Eye (tissue), 1 donor: ENCODE measurements at regions not wholly inside any gene's neighbourhood (a gene's known extent, or its start where the extent isn't known, plus 50 kb on each side); places are given as distances from the start of the nearest gene placed in this dataset.
"Not testable (repeated sequence)": the region's sequence is repeated elsewhere in the genome, so short reads cannot be mapped to it uniquely, and the experiment has no call there.

ENCODE experiments used
- DNase-seq: peaks from one replicate; pipeline ENCODE4 v3.0.0-alpha.2; 2015

DNA sequence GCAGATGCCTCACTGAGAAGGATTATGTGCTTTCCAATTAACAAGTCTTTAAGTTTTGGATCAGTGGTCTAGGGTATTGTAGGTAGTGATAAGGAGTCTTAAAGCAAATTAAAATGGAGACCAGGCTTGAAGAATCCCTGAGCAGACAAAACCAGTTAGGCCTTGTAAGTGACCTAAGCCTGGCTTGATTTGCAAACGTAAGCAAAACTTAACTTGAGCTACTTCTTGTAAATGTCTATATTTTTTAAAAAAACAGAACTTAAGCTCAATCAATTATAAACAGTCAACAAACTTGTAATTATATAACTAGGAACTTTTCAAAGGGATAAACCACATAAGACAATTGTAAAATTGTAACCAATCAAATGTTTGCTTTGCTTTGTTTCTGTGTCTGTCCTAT is 72.7 kb upstream of the NALF2 start:
- no peak for DNase-seq

GRCh38 chrX:69430785-69431184 is 73.3 kb upstream of the NALF2 start:
- peak; percentile 1 for DNase-seq

DNA sequence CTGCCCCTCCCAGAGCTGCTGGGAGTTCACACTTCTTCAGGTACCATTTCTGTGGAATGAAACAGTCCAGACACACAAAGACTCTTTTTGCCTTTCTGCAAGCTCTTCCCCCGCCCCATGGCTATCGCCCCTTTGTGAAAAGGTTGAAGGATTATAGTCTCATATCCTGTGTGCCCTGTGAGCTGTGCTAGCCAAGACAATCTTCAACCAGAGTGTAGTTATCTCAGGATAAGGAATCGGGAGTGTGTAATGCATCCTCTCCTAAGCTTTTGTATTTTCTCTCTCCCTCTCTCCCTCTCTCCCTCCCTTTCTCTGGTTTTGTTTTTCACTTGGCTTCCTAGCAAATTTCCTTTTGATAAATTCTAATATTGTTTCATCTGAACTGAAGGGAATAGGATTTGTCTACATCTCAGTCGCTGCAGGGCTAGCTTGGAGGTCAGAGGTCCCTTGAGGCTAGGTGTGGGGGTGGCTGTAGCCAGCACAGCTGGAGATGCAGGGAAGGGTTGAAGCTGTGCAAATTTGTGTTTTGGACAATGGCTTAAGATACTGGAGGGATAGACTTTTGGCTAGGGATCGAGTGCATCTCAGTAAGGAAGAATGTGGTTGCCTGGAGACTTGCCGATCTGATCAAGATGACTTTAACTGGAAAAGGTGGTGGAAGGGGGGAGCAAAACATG is 74.6 kb upstream of the NALF2 start:
- peak; percentile 0 for DNase-seq

GRCh38 chrX:69428216-69428615 is 75.9 kb upstream of the NALF2 start:
- no peak for DNase-seq

GRCh38 chrX:69424910-69425309 is 79.2 kb upstream of the NALF2 start:
- DNase-seq: no peak

- peak; percentile 7 for DNase-seq
Observed at GRCh38 chrX:69424161-69424560, 80.0 kb upstream of the NALF2 start.

- not testable (repeated sequence) for DNase-seq
Observed at GRCh38 chrX:69422208-69422607, 81.9 kb upstream of the NALF2 start.

DNA sequence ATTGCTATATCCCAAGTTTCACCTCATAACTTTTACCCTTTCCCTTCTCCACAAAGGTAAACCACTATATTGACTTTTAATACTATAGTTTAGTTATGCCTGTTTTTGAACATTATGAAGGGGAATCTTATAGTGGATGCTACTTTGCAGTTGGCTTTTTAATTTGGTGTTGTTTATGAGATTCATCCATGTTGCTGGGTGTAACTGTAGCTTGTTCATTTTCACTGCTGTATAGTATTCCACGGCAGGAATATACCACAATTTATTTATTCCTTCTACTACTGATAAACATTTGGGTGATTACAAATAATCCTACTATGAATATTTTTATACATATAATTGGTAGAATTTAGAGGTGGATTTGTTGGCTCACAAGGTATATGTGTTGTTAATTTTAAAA is 88.4 kb upstream of the NALF2 start:
- DNase-seq: no peak

GRCh38 chrX:69412661-69413060 is 91.5 kb upstream of the NALF2 start:
- no peak for DNase-seq

DNA sequence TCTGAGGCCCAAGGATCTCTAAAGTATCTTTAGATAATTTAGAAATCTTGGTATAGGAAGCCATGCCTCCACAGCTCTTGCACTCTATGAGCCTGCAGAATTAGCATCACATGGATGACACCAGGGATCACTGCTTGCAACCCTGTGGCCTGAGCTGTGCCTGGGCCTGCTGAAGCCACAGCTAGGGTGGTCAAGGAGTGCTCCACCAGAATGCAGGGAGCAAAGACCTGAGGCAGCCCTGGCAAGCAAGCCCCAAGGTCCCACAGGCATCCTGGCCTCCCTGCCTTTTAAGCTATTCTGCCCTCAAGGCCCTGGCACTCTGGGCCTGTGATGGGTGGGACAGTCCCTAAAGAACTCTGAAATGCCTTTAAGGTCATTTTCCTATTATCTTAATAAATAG is 105.2 kb upstream of the NALF2 start:
- no peak for DNase-seq

DNA sequence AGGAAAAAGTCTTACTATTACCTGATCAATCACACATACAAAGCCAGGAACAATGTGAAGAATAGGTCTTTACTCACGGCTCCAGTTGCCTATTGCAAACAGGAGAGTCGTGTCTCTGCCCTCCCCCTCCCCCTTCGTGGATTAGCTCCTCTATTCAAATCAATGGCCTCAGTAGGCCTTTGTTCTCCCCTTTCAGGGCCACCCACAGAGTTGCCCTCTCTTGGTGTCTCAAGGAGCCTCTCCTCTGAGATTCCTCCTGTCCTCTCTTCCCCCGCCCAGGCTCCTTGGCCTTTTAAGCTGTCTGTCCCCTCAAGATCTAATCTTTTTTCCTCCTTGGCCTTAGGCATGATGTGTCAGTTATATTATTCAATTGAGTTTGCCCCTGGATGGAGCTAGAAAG is 107.2 kb upstream of the NALF2 start:
- DNase-seq: peak; percentile 51

DNA sequence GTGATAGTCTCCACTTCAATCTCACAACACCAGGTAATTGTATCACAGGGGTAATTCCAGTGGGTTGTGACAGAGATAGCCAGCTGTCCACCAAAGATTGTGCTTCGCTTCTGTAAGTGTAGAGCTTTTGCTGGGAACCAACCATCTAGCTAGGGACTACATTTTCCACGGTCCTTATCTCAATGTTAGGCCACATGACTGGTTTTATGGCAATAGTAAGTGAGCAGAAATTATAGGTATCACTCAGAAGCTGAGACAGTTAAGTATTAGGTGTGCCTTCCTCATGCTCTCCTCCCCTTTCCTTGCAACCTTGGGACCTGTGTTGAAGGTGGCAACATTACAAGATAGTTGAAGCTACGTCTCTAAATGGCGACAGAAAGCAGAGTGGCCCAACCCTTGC is 108.8 kb upstream of the NALF2 start:
- DNase-seq: no peak

GRCh38 chrX:69389101-69389501 is 115.0 kb upstream of the NALF2 start:
- peak; percentile 13 for DNase-seq

- peak; percentile 14 for DNase-seq
Observed at GRCh38 chrX:69388526-69388925, 115.6 kb upstream of the NALF2 start.

- DNase-seq: peak; percentile 81
Observed at GRCh38 chrX:69387567-69388487, 116.3 kb upstream of the NALF2 start.

DNA sequence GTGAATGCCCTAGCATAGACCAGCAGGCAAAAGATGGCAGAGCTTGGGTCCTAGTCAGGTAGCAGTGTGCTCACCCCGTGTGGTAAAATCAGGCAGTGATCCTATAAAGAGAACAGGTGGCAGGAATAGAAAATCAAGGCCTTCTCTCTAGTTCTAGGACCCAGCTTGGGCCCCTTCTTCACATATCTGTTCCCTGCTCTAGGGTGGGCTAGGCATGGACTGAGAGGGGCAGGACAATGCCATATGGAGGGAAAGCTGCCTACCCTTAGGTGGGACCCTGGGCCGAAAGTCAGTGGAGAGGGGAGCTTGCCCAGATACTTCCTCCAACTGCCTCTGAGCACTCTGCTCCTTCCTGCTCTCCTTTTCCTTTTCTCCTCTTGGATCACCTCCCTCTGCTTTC is 117.4 kb upstream of the NALF2 start:
- DNase-seq: no peak

DNA sequence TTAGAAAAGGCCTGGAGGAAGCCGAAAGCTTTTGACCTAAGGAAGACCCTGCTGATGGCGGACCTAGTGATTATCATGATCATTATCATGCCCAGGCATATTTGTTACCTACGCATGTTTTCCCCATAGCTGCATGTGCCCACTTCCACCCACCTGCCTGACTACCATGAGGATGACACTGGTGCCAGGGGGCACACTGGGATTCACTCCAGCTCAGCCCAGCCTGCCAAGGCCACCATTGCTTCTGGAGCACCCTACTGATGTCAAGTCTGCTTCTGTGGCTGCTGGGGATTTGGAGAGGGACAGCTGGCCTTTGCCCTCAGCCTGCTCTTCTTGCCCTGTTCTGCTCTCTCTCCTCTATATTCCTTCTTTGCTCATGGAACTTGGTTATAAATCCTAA is 124.7 kb upstream of the NALF2 start:
- no peak for DNase-seq

DNA sequence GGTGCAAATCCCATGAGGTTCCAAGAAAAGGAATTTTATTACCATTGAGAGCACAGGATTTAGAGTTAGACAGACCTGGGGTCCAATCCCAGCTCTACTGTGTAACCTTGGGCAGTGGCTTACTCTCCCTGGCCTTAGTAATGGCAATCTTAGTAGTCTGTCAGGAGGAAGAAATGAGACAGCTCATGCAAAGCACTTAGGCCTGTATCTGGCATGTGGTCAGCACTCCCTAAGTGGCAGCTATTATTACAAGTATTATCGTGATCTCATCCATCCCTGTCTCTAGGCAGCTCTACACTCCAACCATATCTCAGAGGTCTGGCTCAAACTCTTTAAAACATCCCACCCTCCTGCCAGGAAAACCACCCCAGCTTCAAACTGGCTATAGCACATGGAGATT is 129.6 kb upstream of the NALF2 start:
- no peak for DNase-seq

DNA sequence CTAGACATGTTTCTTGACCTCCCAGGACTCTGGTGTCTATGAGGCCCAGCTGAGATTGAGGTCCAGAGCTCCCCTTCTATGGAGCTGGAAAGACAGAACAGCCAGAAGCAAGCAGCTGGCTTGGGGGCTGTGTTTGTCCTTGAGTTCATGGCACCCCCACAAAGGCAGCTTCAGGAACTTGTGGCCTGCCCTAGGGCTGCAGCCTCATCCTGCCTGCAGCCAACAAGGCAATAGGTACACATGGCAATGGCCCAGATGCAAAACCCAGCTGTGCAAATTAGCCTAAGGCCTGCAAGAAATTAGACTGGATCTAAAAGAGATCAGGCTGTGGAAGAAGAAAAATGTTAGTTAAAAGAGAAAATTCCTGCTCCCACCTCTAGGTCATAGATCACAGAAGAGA is 131.7 kb upstream of the NALF2 start:
- no peak for DNase-seq

DNA sequence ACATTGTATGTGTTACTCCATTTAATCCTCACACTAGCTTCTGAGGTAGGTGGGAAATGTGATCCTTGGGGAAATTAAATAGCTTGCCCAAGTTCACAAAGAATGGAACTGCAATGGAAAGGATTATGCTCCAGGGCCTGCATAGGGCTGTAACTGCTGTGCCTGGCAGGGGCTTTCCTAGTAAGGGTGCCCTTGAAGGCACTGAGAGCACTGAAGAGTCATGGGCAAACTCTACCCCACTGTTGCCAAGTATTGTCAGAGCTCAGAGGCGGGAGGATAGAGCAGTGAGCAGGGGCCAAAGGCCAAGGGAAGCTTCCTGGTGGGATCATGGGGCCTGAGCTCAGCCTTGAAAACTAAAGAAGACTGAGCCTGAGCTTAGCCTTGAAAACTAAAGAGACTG is 133.0 kb upstream of the NALF2 start:
- no peak for DNase-seq

GRCh38 chrX:69369999-69370398 is 134.1 kb upstream of the NALF2 start:
- DNase-seq: no peak

DNA sequence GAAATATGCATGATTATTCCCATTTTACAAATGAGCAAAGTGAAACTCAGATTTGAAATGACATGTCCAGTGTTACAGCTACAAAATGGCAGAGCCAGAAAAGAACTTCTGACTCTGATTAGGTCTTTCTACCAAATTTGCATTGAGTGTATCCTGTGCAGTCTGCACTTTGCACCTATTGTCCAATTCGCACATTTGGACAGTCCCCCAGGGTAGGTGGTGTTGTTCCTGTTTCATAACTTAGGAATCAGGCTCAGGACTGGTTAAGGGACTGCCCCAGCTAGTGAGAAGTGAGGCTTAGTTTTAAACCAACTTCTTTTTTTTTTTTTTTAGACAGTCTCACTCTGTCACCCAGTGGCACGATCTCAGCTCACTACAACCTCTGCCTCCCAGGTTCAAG is 137.9 kb upstream of the NALF2 start:
- no peak for DNase-seq

GRCh38 chrX:69365755-69366154 is 138.4 kb upstream of the NALF2 start:
- DNase-seq: no peak

DNA sequence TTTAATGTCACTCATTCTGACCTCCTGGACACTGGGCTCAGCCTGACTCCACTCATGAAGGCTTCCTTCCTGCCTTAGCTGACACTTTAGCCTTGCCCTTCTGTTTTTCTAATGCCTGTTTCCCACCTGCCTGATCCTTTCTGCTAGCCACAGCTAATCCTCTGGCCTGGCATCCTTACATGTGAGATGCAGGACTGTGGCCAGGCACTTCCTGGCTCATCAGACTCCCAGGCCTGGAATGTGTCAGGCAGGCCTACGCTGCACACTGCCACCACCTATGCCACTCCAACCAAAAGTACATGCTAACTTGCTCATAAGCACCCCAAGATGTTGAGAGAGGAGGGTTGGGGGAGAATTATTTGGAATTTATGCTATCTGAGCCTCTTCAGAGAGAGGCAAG is 138.8 kb upstream of the NALF2 start:
- DNase-seq: no peak
